NT2/D1 (cell line): ENCODE measurements at regions not wholly inside any gene's neighbourhood (a gene's known extent, or its start where the extent isn't known, plus 50 kb on each side); places are given as distances from the start of the nearest gene placed in this dataset.

Source experiments
- DNase-seq: peaks from one replicate; pipeline ENCODE4 v3.0.0-alpha.2; 2011; ENCODE audit warnings: low read depth, low spot score
- H3K27me3 ChIP-seq: 2 replicates; pipeline ENCODE4 v1.6.0; 2011; ENCODE audit warnings: mild to moderate bottlenecking; ENCODE audit not compliant: insufficient read length, insufficient read depth
- H3K36me3 ChIP-seq: 2 replicates; pipeline ENCODE4 v1.6.1; 2011; ENCODE audit warnings: mild to moderate bottlenecking, low read length, mixed read lengths; ENCODE audit not compliant: insufficient read depth, insufficient read length
- H3K4me1 ChIP-seq: 2 replicates; pipeline ENCODE4 v1.5.1; 2011; ENCODE audit not compliant: insufficient read depth, insufficient read length
- H3K4me3 ChIP-seq: 2 replicates; pipeline ENCODE4 v1.5.1; 2011; ENCODE audit warnings: low read depth; ENCODE audit not compliant: insufficient read length
- H3K9ac ChIP-seq: 2 replicates; pipeline ENCODE4 v1.6.0; 2011; ENCODE audit warnings: low read depth; ENCODE audit not compliant: insufficient read length
- H3K9me3 ChIP-seq: 2 replicates; pipeline ENCODE4 v1.5.1; 2011; ENCODE audit warnings: mild to moderate bottlenecking, low read length; ENCODE audit not compliant: insufficient read depth
- SUZ12 ChIP-seq: IDR thresholded peaks from 2 replicates; pipeline ENCODE4 v1.6.1; 2011; ENCODE audit not compliant: insufficient read length, insufficient read depth; ENCODE audit errors: extremely low read depth
- YY1 ChIP-seq: IDR thresholded peaks from 2 replicates; pipeline ENCODE4 v1.6.1; 2011; ENCODE audit not compliant: insufficient read length, insufficient read depth
- ZNF274 ChIP-seq: IDR thresholded peaks from 2 replicates; pipeline ENCODE4 v1.6.1; 2011; ENCODE audit warnings: mild to moderate bottlenecking, low read depth, low read length

DNA sequence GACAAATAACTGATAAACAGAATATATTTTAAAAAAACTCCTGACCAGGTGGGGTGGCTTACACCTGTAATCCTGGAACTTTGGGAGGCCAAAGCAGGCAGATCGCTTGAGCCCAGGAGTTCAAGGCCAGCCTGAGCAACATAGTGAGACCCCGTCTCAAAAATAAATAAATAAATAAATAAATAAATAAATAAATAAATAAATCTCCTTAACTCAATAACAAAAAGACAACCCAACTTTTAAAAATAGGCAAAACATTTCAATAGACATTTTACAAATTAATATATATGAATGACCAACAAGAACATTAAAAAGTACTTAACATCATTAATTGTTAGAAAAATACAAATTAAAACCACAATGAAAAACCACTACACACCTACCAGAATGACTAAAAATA is 56.2 kb upstream of the CAPRIN2 start:
- no peaks in the 10 kb centered on the region for H3K36me3 ChIP-seq
- no peaks in the 10 kb centered on the region for H3K4me1 ChIP-seq
- H3K4me3 ChIP-seq = no peak overlapping the region
- no peak for DNase-seq
- TF ChIP-seq YY1 = no peak
- TF ChIP-seq ZNF274 = no peak
- TF ChIP-seq SUZ12 = no peak
- no peaks in the 10 kb centered on the region for H3K27me3 ChIP-seq
- no peak overlapping the region for H3K9ac ChIP-seq
- peaks cover 10% of the 10 kb centered on the region; the same call in 1 of the 2 replicates for H3K9me3 ChIP-seq

DNA sequence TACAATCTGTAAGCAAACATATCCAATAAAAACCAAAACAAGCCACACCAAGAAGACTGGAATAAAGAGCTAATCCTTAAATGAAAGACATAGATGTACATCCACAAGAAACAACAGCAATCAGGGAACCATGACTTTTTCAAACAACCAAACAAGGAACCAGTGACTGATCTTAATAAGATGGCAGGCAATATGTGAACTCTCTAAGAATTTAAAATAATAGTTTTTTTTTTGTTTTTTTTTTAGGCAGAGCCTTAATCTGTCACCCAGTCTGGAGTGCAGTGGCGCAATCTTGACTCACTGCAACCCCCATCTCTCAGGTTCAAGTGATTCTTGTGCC is 52.9 kb upstream of the CAPRIN2 start:
- H3K36me3 ChIP-seq = peaks cover 8% of the 10 kb centered on the region
- H3K27me3 ChIP-seq = no peaks in the 10 kb centered on the region
- H3K9ac ChIP-seq = no peak overlapping the region
- DNase-seq = no peak
- H3K4me3 ChIP-seq = no peak overlapping the region
- H3K4me1 ChIP-seq = no peaks in the 10 kb centered on the region
- peaks cover 39% of the 10 kb centered on the region for H3K9me3 ChIP-seq
- no peak for TF ChIP-seq ZNF274
- no peak for TF ChIP-seq YY1
- no peak for TF ChIP-seq SUZ12

DNA sequence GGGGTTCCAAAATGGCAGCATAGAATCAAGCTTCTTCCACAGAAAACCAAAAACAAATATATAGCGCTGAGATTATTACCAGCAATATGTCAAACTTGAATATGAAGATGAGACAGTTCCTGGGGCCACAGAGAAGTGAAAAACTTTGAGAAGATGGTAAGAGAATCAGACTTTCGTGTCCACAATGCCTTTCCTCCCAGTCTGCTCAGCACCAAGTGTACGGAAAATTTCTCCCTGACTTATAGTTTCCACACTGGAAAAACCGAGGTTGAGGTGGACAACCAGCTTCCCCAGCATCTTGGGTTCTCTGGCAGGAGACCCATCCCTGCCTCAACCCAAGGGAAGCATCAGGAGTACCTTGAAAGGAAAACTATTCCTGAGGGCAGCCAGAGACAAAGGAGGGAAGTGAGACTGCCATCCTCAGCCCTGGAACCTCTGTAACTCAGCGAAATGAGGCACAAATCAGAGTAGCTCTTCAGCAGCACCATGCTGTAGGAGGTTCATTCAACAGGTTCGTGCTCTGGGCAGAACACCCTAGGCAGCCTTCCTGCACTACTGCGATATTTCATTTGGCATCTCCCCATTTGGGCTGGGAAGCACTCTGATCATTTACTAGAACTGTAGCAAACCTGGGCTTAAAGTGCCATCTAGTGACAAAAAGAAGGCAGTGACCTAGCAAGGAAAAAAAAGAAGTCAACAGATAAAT is 52.4 kb upstream of the CAPRIN2 start:
- no peak overlapping the region for H3K4me3 ChIP-seq
- H3K9ac ChIP-seq = no peak overlapping the region
- no peaks in the 10 kb centered on the region for H3K4me1 ChIP-seq
- DNase-seq = peak; percentile 85
- peaks cover 9% of the 10 kb centered on the region for H3K36me3 ChIP-seq
- TF ChIP-seq SUZ12 (no peak), ZNF274 (no peak), YY1 (no peak)
- H3K9me3 ChIP-seq = peaks cover 41% of the 10 kb centered on the region
- H3K27me3 ChIP-seq = no peaks in the 10 kb centered on the region

GRCh38 chr12:30805959-30806358 is 51.2 kb upstream of the CAPRIN2 start:
- Histone ChIP-seq H3K9me3 (peaks cover 41% of the 10 kb centered on the region), H3K27me3 (no peaks in the 10 kb centered on the region), H3K4me3 (no peak overlapping the region), H3K36me3 (peaks cover 20% of the 10 kb centered on the region), H3K4me1 (no peaks in the 10 kb centered on the region), H3K9ac (no peak overlapping the region)
- TF ChIP-seq SUZ12 (no peak), YY1 (no peak), ZNF274 (no peak)
- no peak for DNase-seq
